ENCODE measurements at regions not wholly inside any gene's neighbourhood (a gene's known extent, or its start where the extent isn't known, plus 50 kb on each side); places are given as distances from the start of the nearest gene placed in this dataset.

DNA sequence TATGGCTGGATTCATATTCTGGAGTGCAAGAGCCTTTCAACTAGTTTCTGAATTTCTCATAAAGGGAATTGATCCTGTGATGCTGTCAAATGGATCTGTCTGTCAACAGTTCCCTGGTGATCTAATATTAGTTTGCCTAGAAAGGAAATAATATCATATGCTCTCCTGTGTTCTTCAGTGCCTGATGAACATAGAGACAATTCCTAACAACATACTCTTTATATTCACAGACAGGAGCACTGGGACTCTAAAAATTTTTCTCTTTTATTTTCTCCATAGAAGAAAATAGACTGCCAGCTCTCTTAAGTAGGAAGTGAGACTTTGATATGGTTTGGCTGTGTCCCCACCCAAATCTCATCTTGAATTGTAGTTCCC, 259.7 kb downstream of the TMX3 start:
- no peak overlapping the region for H3K4me3 ChIP-seq
- ATAC-seq (ENCODE audit: insufficient read depth, low FRiP score): no peak

DNA sequence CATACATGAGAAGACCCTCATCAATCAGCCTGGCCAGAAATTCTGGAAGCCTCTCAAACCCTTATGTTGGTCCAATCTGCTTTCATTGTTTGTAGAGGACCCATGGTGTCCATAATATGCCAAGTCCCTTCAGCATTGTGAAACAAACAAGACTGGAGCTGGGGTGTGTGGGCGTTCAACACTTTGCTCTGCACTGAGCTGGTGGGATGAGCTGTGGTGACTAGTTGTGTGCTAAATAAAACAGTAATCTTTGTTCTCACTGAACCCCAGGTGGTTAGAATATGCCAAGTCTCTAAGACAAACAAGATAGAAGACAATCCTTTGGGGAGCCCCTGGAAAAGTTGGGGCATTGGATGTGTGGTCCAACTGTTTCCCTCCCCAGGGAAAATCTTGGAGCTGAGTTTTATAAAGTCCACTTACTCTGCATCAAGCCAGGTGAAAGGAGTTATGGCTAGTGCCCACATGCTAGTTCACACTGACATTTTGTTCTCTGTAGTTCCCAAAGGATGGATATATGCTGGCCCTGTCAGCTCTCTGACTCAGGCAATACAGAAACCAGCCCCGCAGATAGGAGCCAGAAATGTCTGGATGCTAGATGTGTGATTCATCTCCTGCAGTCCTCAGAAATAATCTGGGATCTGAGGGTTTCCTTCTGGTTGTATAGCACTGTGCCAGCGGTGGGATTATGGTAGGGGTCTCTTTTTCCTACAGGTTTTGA, 260.2 kb downstream of the TMX3 start:
- no peak overlapping the region for H3K4me3 ChIP-seq
- TF ChIP-seq, protein P1, sequence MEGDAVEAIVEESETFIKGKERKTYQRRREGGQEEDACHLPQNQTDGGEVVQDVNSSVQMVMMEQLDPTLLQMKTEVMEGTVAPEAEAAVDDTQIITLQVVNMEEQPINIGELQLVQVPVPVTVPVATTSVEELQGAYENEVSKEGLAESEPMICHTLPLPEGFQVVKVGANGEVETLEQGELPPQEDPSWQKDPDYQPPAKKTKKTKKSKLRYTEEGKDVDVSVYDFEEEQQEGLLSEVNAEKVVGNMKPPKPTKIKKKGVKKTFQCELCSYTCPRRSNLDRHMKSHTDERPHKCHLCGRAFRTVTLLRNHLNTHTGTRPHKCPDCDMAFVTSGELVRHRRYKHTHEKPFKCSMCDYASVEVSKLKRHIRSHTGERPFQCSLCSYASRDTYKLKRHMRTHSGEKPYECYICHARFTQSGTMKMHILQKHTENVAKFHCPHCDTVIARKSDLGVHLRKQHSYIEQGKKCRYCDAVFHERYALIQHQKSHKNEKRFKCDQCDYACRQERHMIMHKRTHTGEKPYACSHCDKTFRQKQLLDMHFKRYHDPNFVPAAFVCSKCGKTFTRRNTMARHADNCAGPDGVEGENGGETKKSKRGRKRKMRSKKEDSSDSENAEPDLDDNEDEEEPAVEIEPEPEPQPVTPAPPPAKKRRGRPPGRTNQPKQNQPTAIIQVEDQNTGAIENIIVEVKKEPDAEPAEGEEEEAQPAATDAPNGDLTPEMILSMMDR (IDR thresholded peaks at IDR 0.05; ENCODE audit: control extremely low read depth, extremely low read depth): no peak
- WGBS, 2 donors: 64 to 84% methylated on average over 3 of the region's 3 CpGs
- ATAC-seq (ENCODE audit: insufficient read depth, low FRiP score) (no peak), DNase-seq (no peak)
- H3K27me3 ChIP-seq (ENCODE audit: control insufficient read depth in 3 of 3, insufficient read depth in 3 of 3, low read length in 2 of 3): no peaks in the 10 kb centered on the region
- H3K4me1 ChIP-seq (ENCODE audit: control insufficient read depth in 5 of 5, insufficient read depth in 5 of 5, low read length in 5 of 5): no peaks in the 10 kb centered on the region
- no peak overlapping the region for H3K27ac ChIP-seq (ENCODE audit: low read depth in 1 of 2, low read length in 1 of 2)
- no peak overlapping the region for H3K9ac ChIP-seq (ENCODE audit: insufficient read depth in 1 of 2, low read length in 2 of 2)
- no peaks in the 10 kb centered on the region for H3K36me3 ChIP-seq (ENCODE audit: control insufficient read depth in 4 of 4, insufficient read depth in 4 of 4, low read length in 4 of 4)
- H3K9me3 ChIP-seq (ENCODE audit: control insufficient read depth in 4 of 4, insufficient read depth in 3 of 4, low read length in 3 of 4): peaks cover 0 to 8% (median 0%) of the 10 kb centered on the region in 4 donors

More for the DNA sequence above, 259.7 kb downstream of the TMX3 start:
- DNase-seq: no peak
- Histone ChIP-seq H3K27me3 (ENCODE audit: control insufficient read depth in 3 of 3, insufficient read depth in 3 of 3, low read length in 2 of 3) (no peaks in the 10 kb centered on the region), H3K4me1 (ENCODE audit: control insufficient read depth in 5 of 5, insufficient read depth in 5 of 5, low read length in 5 of 5) (no peaks in the 10 kb centered on the region), H3K27ac (ENCODE audit: low read depth in 1 of 2, low read length in 1 of 2) (no peak overlapping the region), H3K36me3 (ENCODE audit: control insufficient read depth in 4 of 4, insufficient read depth in 4 of 4, low read length in 4 of 4) (no peaks in the 10 kb centered on the region), H3K9ac (ENCODE audit: insufficient read depth in 1 of 2, low read length in 2 of 2) (no peak overlapping the region), H3K9me3 (ENCODE audit: control insufficient read depth in 4 of 4, insufficient read depth in 3 of 4, low read length in 3 of 4) (peaks cover 0 to 8% (median 0%) of the 10 kb centered on the region in 4 donors)
- TF ChIP-seq, protein P1 (IDR thresholded peaks at IDR 0.05; ENCODE audit: control extremely low read depth, extremely low read depth): no peak

DNA sequence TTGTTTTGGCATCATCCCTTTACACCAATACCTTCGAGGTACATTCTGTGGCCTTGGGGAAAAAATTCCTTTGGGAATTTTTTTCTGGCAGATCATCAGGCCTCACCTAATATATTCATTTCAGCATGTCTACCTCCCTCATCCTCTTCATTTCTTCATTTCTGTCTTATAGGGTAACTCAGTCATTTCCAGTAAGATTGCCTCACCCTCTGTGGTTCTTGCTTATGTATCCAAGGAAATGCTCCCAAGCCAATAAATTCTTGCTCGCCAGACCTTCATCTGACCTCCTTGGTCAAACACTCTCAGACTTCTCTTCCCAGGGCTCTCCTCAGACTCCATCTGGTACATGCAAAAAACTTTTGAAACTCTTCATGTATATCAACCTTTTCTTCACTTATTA, 265.6 kb downstream of the TMX3 start:
- TF ChIP-seq, protein P1 (IDR thresholded peaks at IDR 0.05; ENCODE audit: control extremely low read depth, extremely low read depth): no peak
- WGBS, 2 donors: 81 to 86% methylated on average over 2 of the region's 2 CpGs
- Histone ChIP-seq H3K9me3 (ENCODE audit: control insufficient read depth in 4 of 4, insufficient read depth in 3 of 4, low read length in 3 of 4) (peaks cover 0 to 5% (median 0%) of the 10 kb centered on the region in 4 donors), H3K27me3 (ENCODE audit: control insufficient read depth in 3 of 3, insufficient read depth in 3 of 3, low read length in 2 of 3) (no peaks in the 10 kb centered on the region), H3K27ac (ENCODE audit: low read depth in 1 of 2, low read length in 1 of 2) (no peak overlapping the region), H3K4me1 (ENCODE audit: control insufficient read depth in 5 of 5, insufficient read depth in 5 of 5, low read length in 5 of 5) (no peaks in the 10 kb centered on the region), H3K9ac (ENCODE audit: insufficient read depth in 1 of 2, low read length in 2 of 2) (no peak overlapping the region), H3K4me3 (no peak overlapping the region), H3K36me3 (ENCODE audit: control insufficient read depth in 4 of 4, insufficient read depth in 4 of 4, low read length in 4 of 4) (no peaks in the 10 kb centered on the region)
- peak; percentile 32 for ATAC-seq (ENCODE audit: insufficient read depth, low FRiP score)
- no peak for DNase-seq

DNA sequence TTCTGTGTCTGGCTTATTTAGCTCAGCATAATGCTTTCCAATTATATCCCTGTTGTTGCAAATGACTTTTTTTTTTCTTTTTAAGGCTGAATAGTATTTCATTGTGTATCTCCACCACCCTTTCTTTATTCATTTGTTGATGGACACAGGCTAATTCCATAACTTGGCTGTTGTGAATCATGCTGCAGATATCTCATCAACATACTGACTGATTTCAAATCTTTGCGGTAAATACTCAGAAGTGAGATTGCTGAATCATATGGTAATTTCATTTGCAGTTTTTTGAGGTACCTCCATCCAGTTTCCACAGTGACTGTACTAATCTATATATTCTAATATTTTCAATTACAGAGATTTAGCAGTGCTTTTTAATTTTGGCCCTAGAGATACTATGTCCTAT, 266.2 kb downstream of the TMX3 start:
- TF ChIP-seq, protein P1 (IDR thresholded peaks at IDR 0.05; ENCODE audit: control extremely low read depth, extremely low read depth): no peak
- Histone ChIP-seq H3K27ac (ENCODE audit: low read depth in 1 of 2, low read length in 1 of 2) (no peak overlapping the region), H3K9ac (ENCODE audit: insufficient read depth in 1 of 2, low read length in 2 of 2) (no peak overlapping the region), H3K27me3 (ENCODE audit: control insufficient read depth in 3 of 3, insufficient read depth in 3 of 3, low read length in 2 of 3) (no peaks in the 10 kb centered on the region), H3K4me3 (no peak overlapping the region), H3K36me3 (ENCODE audit: control insufficient read depth in 4 of 4, insufficient read depth in 4 of 4, low read length in 4 of 4) (no peaks in the 10 kb centered on the region), H3K9me3 (ENCODE audit: control insufficient read depth in 4 of 4, insufficient read depth in 3 of 4, low read length in 3 of 4) (no peaks in the 10 kb centered on the region), H3K4me1 (ENCODE audit: control insufficient read depth in 5 of 5, insufficient read depth in 5 of 5, low read length in 5 of 5) (no peaks in the 10 kb centered on the region)
- DNase-seq: no peak
- WGBS, 2 donors: 93 to 100% methylated on average over 1 of the region's 1 CpG
- no peak for ATAC-seq (ENCODE audit: insufficient read depth, low FRiP score)

Data from lung (tissue), 11 donors.